ENCODE measurements at regions not wholly inside any gene's neighbourhood (a gene's known extent, or its start where the extent isn't known, plus 50 kb on each side); places are given as distances from the start of the nearest gene placed in this dataset.

GRCh38 chr12:102551186-102551585, 70.8 kb upstream of the IGF1 start:
- DNase-seq (ENCODE audit: low read depth) = no peak
- no peak for TF ChIP-seq CTCF (IDR thresholded peaks at IDR 0.05; ENCODE audit: insufficient read depth, low read length)
- no peak overlapping the region for H3K4me3 ChIP-seq (ENCODE audit: low read depth, low read length)

- DNase-seq (ENCODE audit: low read depth) = no peak
- no peak overlapping the region for H3K4me3 ChIP-seq (ENCODE audit: low read depth, low read length)
- no peak for TF ChIP-seq CTCF (IDR thresholded peaks at IDR 0.05; ENCODE audit: insufficient read depth, low read length)
These were observed 69.3 kb upstream of the IGF1 start for GRCh38 chr12:102549691-102550090.

- no peak for DNase-seq (ENCODE audit: low read depth)
- H3K4me3 ChIP-seq (ENCODE audit: low read depth, low read length) = no peak overlapping the region
- TF ChIP-seq CTCF (IDR thresholded peaks at IDR 0.05; ENCODE audit: insufficient read depth, low read length) = no peak
These were observed 68.2 kb upstream of the IGF1 start for GRCh38 chr12:102548543-102548942.

- no peak for DNase-seq (ENCODE audit: low read depth)
- no peak overlapping the region for H3K4me3 ChIP-seq (ENCODE audit: low read depth, low read length)
- TF ChIP-seq CTCF (IDR thresholded peaks at IDR 0.05; ENCODE audit: insufficient read depth, low read length) = no peak
These were observed 63.4 kb upstream of the IGF1 start for GRCh38 chr12:102543494-102544485.

- H3K4me3 ChIP-seq (ENCODE audit: low read depth, low read length) = no peak overlapping the region
- no peak for TF ChIP-seq CTCF (IDR thresholded peaks at IDR 0.05; ENCODE audit: insufficient read depth, low read length)
- DNase-seq (ENCODE audit: low read depth) = no peak
These were observed 62.6 kb upstream of the IGF1 start for GRCh38 chr12:102542816-102543440.

- no peak overlapping the region for H3K4me3 ChIP-seq (ENCODE audit: low read depth, low read length)
- DNase-seq (ENCODE audit: low read depth) = no peak
- TF ChIP-seq CTCF (IDR thresholded peaks at IDR 0.05; ENCODE audit: insufficient read depth, low read length) = no peak
These were observed 60.5 kb upstream of the IGF1 start for GRCh38 chr12:102540815-102541385.
